ENCODE measurements at regions not wholly inside any gene's neighbourhood (a gene's known extent, or its start where the extent isn't known, plus 50 kb on each side); places are given as distances from the start of the nearest gene placed in this dataset.

- TF ChIP-seq POLR2A (IDR thresholded peaks at IDR 0.05) = no peak
- TF ChIP-seq CTCF (IDR thresholded peaks at IDR 0.05) = no peak
Measured at GRCh38 chr3:29011966-29012365, 268.9 kb upstream of the RBMS3 start.

All from lower leg skin (tissue), 3 donors.